K562 (cell line): ENCODE measurements at regions not wholly inside any gene's neighbourhood (a gene's known extent, or its start where the extent isn't known, plus 50 kb on each side); places are given as distances from the start of the nearest gene placed in this dataset.

Experiments used
- BCOR ChIP-seq: fragments of 450-650 bp; IDR thresholded peaks from 2 replicates; pipeline ENCODE4 v1.6.1; 2016
- BHLHE40 ChIP-seq: IDR thresholded peaks from 2 replicates; pipeline ENCODE4 v1.6.1; 2011; ENCODE audit warnings: low read length, improper control_type of control experiment
- BRD4 ChIP-seq: fragments of 200-600 bp; sonication (generic); IDR thresholded peaks from 2 replicates; pipeline ENCODE4 v1.6.1; 2017; ENCODE audit warnings: inconsistent platforms
- CEBPZ ChIP-seq: fragments of 150-350 bp; IDR thresholded peaks from 2 replicates; pipeline ENCODE4 v1.6.1; 2014; ENCODE audit warnings: low read depth, mild to moderate bottlenecking, low read length, borderline replicate concordance
- CHD4 ChIP-seq: fragments of 200-600 bp; sonication (generic); IDR thresholded peaks from 3 replicates; pipeline ENCODE4 v1.6.1; 2012; ENCODE audit warnings: low read depth, mild to moderate bottlenecking, mixed read lengths, low read length, inconsistent platforms; ENCODE audit not compliant: insufficient read depth, insufficient replicate concordance, poor library complexity, severe bottlenecking
- CTCFL ChIP-seq: IDR thresholded peaks from 2 replicates; pipeline ENCODE4 v1.6.1; 2011; ENCODE audit warnings: borderline replicate concordance, low read depth, mild to moderate bottlenecking, moderate library complexity, low read length; ENCODE audit not compliant: insufficient read depth, poor library complexity, severe bottlenecking
- DEAF1 ChIP-seq: fragments of 450-650 bp; formaldehyde crosslinking; IDR thresholded peaks from 2 replicates; pipeline ENCODE4 v1.4.0; 2020; ENCODE audit warnings: mild to moderate bottlenecking, moderate library complexity
- GTF2E2 ChIP-seq: fragments of 200-800 bp; sonication (Bioruptor generic); IDR thresholded peaks from 2 replicates; pipeline ENCODE4 v1.6.1; 2016; ENCODE audit warnings: missing genetic modification characterization, missing compliant biosample characterization
- HDAC3 ChIP-seq: fragments of 450-650 bp; IDR thresholded peaks from 2 replicates; pipeline ENCODE4 v1.6.1; 2018; ENCODE audit warnings: borderline replicate concordance, mild to moderate bottlenecking, moderate library complexity; ENCODE audit not compliant: partially characterized antibody
- MXI1 ChIP-seq: IDR thresholded peaks from 2 replicates; pipeline ENCODE4 v1.6.1; 2011; ENCODE audit warnings: low read depth, mild to moderate bottlenecking, improper control_type of control experiment, low read length
- NCOA6 ChIP-seq: fragments of 450-650 bp; IDR thresholded peaks from 2 replicates; pipeline ENCODE4 v1.6.1; 2017; ENCODE audit warnings: mild to moderate bottlenecking
- SIN3B ChIP-seq: fragments of 450-650 bp; IDR thresholded peaks from 2 replicates; pipeline ENCODE4 v1.6.1; 2017; ENCODE audit warnings: low read depth, mild to moderate bottlenecking, moderate library complexity
- ZBTB8A ChIP-seq: fragments of 450-650 bp; IDR thresholded peaks from 2 replicates; pipeline ENCODE4 v1.6.1; 2018; ENCODE audit warnings: mild to moderate bottlenecking, moderate library complexity; ENCODE audit not compliant: partially characterized antibody
- ZKSCAN3 ChIP-seq: fragments of 250-450 bp; sonication (Bioruptor Pico); IDR thresholded peaks from 2 replicates; pipeline ENCODE4 v1.4.0; 2020
- ZNF436 ChIP-seq: fragments of 250-450, 450-650 bp; sonication (Bioruptor Pico); formaldehyde crosslinking; IDR thresholded peaks from 2 replicates; pipeline ENCODE4 v1.7.0; 2020; ENCODE audit warnings: mild to moderate bottlenecking
- ZNF518B ChIP-seq: fragments of 250-450 bp; sonication (Bioruptor Pico); IDR thresholded peaks from 2 replicates; pipeline ENCODE4 v1.5.0; 2021; ENCODE audit warnings: mild to moderate bottlenecking, moderate library complexity
- ZNF561 ChIP-seq: fragments of 450-650 bp; formaldehyde crosslinking; conservative IDR thresholded peaks from 2 replicates; pipeline ENCODE4 v1.4.0; 2020; ENCODE audit warnings: mild to moderate bottlenecking, moderate library complexity
- ZNF695 ChIP-seq: fragments of 450-650 bp; formaldehyde crosslinking; IDR thresholded peaks from 2 replicates; pipeline ENCODE4 v1.4.0; 2020; ENCODE audit warnings: mild to moderate bottlenecking, moderate library complexity

- TF ChIP-seq DEAF1 (CRISPR knock-in tag), result no peak
- TF ChIP-seq BRD4, result no peak
- no peak for TF ChIP-seq CEBPZ
- no peak for TF ChIP-seq CTCFL
- no peak for TF ChIP-seq ZKSCAN3 (CRISPR knock-in tag)
- no peak; the same call in 1 of the 2 replicates for TF ChIP-seq MXI1
- no peak for TF ChIP-seq GTF2E2 (tag)
- peak; percentile 77 for TF ChIP-seq HDAC3
- TF ChIP-seq ZNF518B (CRISPR knock-in tag), result no peak
- TF ChIP-seq ZNF561, result no peak
- TF ChIP-seq CHD4, result no peak
- peak; percentile 79 for TF ChIP-seq BCOR
- TF ChIP-seq BHLHE40, result peak; percentile 24; the same call in 1 of the 2 replicates
- no peak for TF ChIP-seq ZNF695 (CRISPR knock-in tag)
- no peak for TF ChIP-seq ZNF436 (CRISPR knock-in tag)
- no peak for TF ChIP-seq NCOA6
- TF ChIP-seq ZBTB8A, result no peak
- no peak for TF ChIP-seq SIN3B
Measured at GRCh38 chr6:15915508-15916178, 213.2 kb upstream of the MYLIP start (continued).
